Caki2 (cell line): ENCODE measurements at regions not wholly inside any gene's neighbourhood (a gene's known extent, or its start where the extent isn't known, plus 50 kb on each side); places are given as distances from the start of the nearest gene placed in this dataset.
"Not testable (repeated sequence)": the region's sequence is repeated elsewhere in the genome, so short reads cannot be mapped to it uniquely, and the experiment has no call there.

Experiments used
- DNase-seq: peaks from one replicate; pipeline ENCODE4 v3.0.0-alpha.2; 2015; ENCODE audit warnings: low read depth
- in situ Hi-C: cut with HindIII; loops from 2 replicates; pipeline ENCODE4 v1.10.0; 2016; ENCODE audit warnings: low sequenced_read_pairs, low pct_unique_long_range_greater_than_20kb, mixed read lengths

- in situ Hi-C loops, DNase-seq: not testable (repeated sequence)
Measured at GRCh38 chrX:35221391-35221790, 278.8 kb downstream of the FAM47B start.

- in situ Hi-C loops: no loop called here
- DNase-seq: no peak
Measured at GRCh38 chrX:35244088-35244741, 301.6 kb downstream of the FAM47B start.

GRCh38 chrX:35244796-35245508, 302.4 kb downstream of the FAM47B start:
- DNase-seq: no peak
- in situ Hi-C loops: no loop called here

DNA sequence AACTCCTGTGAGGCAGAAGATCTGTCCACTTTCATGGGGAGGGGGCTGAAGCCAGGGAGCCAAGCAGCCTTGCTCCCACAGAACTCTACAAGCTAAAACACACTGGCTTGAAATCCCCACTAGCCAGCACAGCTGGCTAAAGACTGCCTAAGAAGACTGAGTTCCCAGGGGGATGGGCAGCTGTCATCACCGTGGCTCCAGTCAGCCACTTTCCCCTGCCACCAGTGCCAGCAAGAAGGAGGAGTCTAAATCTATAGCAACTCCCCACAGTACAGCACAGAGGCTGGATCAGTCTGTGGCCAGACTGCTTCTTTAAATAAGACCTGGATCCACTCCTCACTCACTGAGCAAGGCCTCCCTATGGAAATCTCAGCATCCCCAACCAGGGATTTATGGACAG, 308.6 kb downstream of the FAM47B start:
- in situ Hi-C loops: no loop called here
- DNase-seq: no peak

GRCh38 chrX:35276115-35276514, 333.5 kb downstream of the FAM47B start:
- in situ Hi-C loops: no loop called here

DNA sequence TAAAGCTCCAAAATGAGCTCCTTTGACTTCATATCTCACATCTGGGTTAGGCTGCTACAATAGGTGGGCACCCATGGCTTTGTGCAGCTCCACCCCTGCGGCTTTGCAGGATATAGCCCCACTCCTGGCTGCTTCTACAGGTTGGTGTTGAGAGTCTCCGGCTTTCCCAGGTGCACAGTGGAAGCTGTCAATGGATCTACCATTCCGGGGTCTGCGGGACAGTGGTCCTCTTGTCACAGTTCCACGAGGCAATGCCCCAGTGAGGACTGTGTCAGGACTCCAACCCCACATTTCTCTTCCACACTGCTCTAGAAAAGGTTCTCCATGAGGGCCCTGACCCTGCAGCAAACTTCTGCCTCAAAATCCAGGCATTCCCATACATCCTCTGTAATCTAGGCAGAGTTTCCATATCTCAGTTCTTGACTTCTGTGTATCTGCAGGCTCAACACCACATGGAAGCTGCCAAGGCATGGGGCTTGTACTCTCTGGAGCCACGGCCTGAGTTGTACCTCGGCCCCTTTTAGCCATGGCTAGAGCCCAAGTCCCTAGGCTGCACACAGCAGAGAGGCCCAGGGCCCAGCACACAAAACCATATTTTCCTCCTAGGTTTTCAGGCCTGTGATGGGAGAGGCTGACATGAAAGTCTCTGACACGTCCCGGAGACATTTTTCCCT, 342.8 kb downstream of the FAM47B start:
- in situ Hi-C loops: no loop called here
- no peak for DNase-seq

More at GRCh38 chrX:35276115-35276514, 333.5 kb downstream of the FAM47B start:
- no peak for DNase-seq

DNA sequence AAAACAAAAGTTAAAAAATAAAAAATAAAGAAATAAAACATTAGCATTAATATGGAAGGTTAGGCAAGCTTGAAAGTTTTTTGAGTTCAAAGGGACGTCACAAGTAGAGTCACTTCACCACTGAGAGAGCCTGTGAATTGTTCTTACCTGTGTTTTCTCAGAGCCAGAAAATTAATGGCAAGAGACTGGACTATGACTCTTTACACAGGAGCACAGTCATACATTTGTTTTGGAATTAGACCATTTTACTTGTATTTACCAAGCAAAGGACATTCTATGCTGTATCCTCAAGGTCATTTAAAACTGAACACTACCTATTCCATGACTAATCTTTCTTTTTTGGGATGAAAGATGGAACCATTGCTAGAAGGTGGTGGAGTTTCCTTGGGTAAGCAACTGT, 346.1 kb downstream of the FAM47B start:
- in situ Hi-C loops: no loop called here

DNA sequence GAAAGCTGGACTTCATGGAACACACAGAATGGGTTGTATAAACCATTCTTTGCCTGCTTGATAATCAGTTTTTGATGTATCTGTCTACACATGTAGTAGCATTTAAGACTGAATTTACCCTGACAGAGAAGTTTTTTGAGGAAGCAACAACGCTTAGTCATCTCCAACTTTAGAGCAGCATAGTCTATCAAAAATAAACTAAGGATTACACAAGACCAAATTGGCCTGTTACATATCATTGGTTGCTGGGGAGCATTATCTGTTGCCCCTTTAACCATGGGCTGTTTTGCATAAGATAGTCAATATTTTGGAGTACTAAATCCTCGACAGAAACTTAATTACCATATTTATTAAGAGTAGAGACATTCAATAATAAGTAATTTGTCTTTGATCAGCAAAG, 347.4 kb downstream of the FAM47B start:
- no peak for DNase-seq
- in situ Hi-C loops: no loop called here

More for the DNA sequence above, 346.1 kb downstream of the FAM47B start:
- DNase-seq: no peak

DNA sequence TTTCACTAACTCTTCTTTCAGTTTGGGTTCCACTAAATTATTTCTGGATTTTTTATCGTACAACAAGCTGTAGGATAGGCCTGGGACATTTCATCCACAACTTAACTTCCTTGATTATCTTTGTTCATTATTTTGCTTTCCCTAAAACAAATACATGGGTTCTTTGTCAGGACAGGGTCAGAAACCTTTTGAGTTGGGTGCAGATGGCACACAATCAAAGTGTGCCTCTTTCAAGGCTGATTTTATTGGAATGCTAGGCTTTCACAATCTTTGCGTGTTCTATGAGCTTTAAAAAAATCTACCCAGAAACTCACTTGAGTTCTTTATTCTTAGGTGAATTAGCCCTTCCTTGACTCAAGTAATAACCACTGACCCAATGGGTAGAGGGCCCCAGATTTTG, 348.4 kb downstream of the FAM47B start:
- DNase-seq: no peak
- in situ Hi-C loops: no loop called here

GRCh38 chrX:35292522-35292921, 349.9 kb downstream of the FAM47B start:
- in situ Hi-C loops: no loop called here
- DNase-seq: no peak

DNA sequence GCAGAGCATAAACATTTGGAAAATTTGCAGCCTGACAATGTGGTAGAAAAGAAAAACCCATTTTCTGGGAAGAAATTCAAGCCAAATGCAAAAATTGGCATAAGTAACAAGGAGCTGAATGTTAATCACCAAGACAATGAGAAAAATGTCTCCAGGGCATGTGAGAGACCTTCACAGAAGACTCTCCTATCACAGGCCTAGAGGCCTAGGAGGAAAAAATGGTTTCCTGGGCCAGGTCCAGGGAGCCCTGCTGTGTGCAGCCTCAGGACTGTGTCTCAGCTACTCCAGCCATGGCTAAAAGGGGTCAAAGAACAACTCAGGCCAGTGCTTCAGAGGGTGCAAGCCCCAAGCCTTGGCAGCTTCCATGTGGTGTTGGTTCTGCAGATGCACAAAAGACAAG, 362.4 kb downstream of the FAM47B start:
- in situ Hi-C loops, DNase-seq: not testable (repeated sequence)

DNA sequence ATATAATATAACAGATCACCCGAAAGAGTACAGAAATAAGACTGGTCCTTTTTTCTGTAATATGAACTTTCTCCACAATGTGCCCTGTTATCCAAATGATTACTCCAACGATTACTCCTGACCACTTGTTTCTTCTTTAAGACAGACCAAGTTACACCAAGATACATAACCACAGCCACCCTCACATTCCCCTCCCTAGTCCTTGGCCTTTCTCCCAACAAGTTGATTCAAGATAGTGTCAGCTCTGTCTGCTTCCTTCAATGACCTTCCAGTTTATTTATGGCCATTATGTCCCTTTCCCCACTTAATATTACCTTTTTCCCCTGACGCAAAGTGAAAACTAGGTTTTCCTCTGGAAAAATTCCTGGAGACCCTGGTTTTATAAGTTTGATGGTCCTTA, 397.2 kb downstream of the FAM47B start:
- DNase-seq: no peak
- in situ Hi-C loops: no loop called here

DNA sequence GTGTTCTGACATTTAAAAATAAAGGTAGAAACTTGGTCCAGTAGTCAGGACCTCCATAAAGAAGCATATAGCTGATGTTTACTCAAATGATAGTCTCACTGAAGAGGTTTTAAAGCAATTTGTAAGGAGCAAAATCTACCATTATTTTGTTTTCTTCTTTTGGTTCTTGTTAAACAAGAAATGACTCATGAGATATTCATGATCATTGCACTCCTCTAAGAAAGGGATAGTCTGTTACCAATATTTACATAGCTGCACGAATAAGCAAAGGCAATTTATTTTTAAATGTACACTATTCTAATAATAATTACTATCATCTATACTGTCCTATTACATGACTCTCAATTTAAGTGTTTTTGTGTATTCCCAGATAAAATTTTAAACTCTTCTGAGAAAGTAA, 397.9 kb downstream of the FAM47B start:
- in situ Hi-C loops: no loop called here

GRCh38 chrX:35351212-35351611, 408.6 kb downstream of the FAM47B start:
- no peak for DNase-seq
- in situ Hi-C loops: no loop called here

More for the DNA sequence above, 397.9 kb downstream of the FAM47B start:
- no peak for DNase-seq

- in situ Hi-C loops: no loop called here
- DNase-seq: no peak
Measured at GRCh38 chrX:35351795-35352483, 409.3 kb downstream of the FAM47B start.

- in situ Hi-C loops: no loop called here
- DNase-seq: no peak
Measured at GRCh38 chrX:35357656-35358055, 415.1 kb downstream of the FAM47B start.

GRCh38 chrX:35362866-35363265, 420.3 kb downstream of the FAM47B start:
- in situ Hi-C loops: no loop called here
- no peak for DNase-seq

DNA sequence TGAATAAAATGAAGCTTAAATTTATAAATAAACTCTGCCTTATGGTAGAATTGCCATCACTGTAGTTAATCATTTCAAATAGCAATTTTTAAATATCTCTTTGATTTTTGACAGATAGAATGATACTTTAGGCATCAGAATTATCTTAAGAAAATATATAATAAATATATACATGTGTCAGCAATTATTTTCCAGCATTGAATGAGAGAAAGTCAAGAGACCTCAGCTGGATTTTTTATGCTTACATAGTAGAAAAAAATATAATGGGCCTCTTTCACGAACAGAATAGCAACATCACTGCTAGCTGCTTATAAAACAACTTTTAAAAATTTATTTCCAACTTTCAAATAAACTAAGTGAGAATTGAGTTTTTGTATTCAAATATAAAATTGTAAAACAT, 424.0 kb upstream of the MAGEB16 start:
- DNase-seq: no peak
- in situ Hi-C loops: no loop called here
